Left lung (tissue), 4 donors: ENCODE measurements at regions not wholly inside any gene's neighbourhood (a gene's known extent, or its start where the extent isn't known, plus 50 kb on each side); places are given as distances from the start of the nearest gene placed in this dataset.

ENCODE experiments used
- ATAC-seq: fragments of 200-7000 bp; cut with Tn5 transposase; one replicate; pipeline ENCODE4 v1.9.1; 2020; ENCODE audit warnings: moderate library complexity
- DNase-seq, 4 donors: peaks; one replicate each; pipeline ENCODE4 v3.0.0-alpha.2; 2013 to 2020
- H3K27ac ChIP-seq, 2 donors: fragments of 200-600 bp; sonication (generic) in 1 of 2; one replicate each; pipeline versions ENCODE4 v1.5.0 to v1.8.0; 2020 to 2021
- H3K27me3 ChIP-seq, 2 donors: fragments of 200-600 bp; sonication (generic) in 1 of 2; one replicate each; pipeline versions ENCODE4 v1.5.0 to v1.8.0; 2020 to 2021
- H3K36me3 ChIP-seq, 2 donors: fragments of 200-600 bp; sonication (generic) in 1 of 2; one replicate each; pipeline versions ENCODE4 v1.5.0 to v1.8.0; 2020 to 2021
- H3K4me1 ChIP-seq, 2 donors: fragments of 200-600 bp; one replicate each; pipeline ENCODE4 v1.8.0; 2021
- H3K4me3 ChIP-seq, 2 donors: fragments of 200-600 bp; sonication (generic) in 1 of 2; one replicate each; pipeline versions ENCODE4 v1.5.0 to v1.8.0; 2020 to 2021; ENCODE audit warnings: mild to moderate bottlenecking in 1 of 2
- H3K9me3 ChIP-seq, 2 donors: fragments of 200-600 bp; sonication (generic) in 1 of 2; one replicate each; pipeline versions ENCODE4 v1.5.0 to v1.8.0; 2020 to 2021
- intact Hi-C, 2 donors: fragments of 100-400 bp; cut with DNase I; formaldehyde crosslinking; loops; one replicate each; pipeline versions ENCODE4 v1.11.2 to v1.14.2; 2022
- TF ChIP-seq, protein P1 (sequence below), 2 donors: fragments of 200-600 bp; sonication (generic) in 1 of 2; IDR thresholded peaks; one replicate each; pipeline versions ENCODE4 v1.5.0 to v1.8.0; 2021; ENCODE audit warnings: antibody characterized with exemption in 2 of 2
- donor health status: DM: no; HTN: yes; CAD: no.
- donor health status: DM: no; HTN: no; CAD: no.

DNA sequence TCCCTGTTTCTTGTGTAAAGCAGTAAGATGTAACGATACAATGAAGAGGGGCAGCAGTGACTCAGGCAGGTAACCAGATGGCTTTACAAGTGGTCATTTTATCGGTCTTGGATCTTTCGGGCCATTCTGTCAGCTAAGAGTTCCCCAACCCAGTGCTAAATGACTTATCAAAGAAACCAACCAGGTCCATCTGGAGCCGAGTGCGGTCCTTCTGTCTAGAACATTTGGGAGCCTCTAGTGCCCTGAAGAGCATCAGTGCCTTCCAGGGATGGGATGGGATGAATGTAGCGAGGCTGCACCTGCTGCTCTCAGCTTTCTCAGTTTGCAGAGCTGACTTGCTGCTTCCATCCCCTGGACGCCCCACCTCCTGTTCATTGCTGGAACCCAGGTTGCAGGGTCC is 131.7 kb upstream of the AGBL1 start:
- intact Hi-C loops, result no loop called here
- H3K4me3 ChIP-seq, result no peak overlapping the region
- no peak overlapping the region for H3K27ac ChIP-seq
- no peaks in the 10 kb centered on the region for H3K36me3 ChIP-seq
- H3K27me3 ChIP-seq, result no peaks in the 10 kb centered on the region
- no peak for DNase-seq
- no peak for ATAC-seq
- H3K9me3 ChIP-seq, result no peaks in the 10 kb centered on the region
- TF ChIP-seq, protein P1, sequence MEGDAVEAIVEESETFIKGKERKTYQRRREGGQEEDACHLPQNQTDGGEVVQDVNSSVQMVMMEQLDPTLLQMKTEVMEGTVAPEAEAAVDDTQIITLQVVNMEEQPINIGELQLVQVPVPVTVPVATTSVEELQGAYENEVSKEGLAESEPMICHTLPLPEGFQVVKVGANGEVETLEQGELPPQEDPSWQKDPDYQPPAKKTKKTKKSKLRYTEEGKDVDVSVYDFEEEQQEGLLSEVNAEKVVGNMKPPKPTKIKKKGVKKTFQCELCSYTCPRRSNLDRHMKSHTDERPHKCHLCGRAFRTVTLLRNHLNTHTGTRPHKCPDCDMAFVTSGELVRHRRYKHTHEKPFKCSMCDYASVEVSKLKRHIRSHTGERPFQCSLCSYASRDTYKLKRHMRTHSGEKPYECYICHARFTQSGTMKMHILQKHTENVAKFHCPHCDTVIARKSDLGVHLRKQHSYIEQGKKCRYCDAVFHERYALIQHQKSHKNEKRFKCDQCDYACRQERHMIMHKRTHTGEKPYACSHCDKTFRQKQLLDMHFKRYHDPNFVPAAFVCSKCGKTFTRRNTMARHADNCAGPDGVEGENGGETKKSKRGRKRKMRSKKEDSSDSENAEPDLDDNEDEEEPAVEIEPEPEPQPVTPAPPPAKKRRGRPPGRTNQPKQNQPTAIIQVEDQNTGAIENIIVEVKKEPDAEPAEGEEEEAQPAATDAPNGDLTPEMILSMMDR (IDR thresholded peaks at IDR 0.05), result no peak
- no peaks in the 10 kb centered on the region for H3K4me1 ChIP-seq

DNA sequence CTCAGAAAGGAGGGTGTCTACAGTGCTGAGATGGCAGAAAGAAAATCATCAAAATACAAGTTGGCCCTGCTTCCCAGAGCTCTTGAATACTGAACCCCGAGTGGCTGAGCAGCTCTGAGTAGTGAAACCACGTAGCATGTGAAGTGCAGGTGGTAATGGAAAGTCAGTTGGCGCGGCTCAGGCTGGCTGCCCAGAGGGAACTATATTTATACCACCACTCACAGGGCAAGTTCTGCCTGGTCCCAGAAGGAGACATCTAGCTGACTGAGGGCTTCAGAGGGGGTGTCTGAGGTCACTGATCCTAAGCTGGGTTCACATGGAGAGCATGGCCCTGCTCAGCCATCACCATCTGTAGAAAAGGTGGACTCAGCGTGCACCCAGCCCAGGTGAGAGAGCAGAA is 129.6 kb upstream of the AGBL1 start:
- intact Hi-C loops, result no loop called here
- peak in 1 of 4 donors; percentile 17 for DNase-seq
- H3K36me3 ChIP-seq, result no peaks in the 10 kb centered on the region
- H3K9me3 ChIP-seq, result no peaks in the 10 kb centered on the region
- ATAC-seq, result no peak
- H3K27ac ChIP-seq, result no peak overlapping the region
- H3K27me3 ChIP-seq, result no peaks in the 10 kb centered on the region
- H3K4me3 ChIP-seq, result no peak overlapping the region
- H3K4me1 ChIP-seq, result no peaks in the 10 kb centered on the region
- TF ChIP-seq, protein P1 (IDR thresholded peaks at IDR 0.05), result no peak

DNA sequence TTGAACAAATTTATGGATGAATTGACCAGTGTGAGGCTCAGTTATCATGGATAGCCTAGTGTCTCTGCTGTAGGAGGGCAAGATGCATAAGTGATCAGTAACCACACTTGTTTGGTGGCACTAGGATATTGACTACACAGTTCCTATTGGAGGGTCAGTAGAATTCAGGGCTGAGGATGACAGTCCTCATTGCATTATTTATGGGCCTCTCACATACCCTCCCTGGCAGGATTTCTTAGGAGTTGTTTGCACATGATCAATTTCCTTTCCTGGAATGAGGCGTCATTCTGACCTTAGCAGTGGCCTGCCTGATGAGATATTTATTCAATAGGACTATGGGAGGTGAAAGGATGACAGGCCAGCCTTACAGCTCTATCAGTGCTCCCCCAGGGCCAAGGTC is 125.1 kb upstream of the AGBL1 start:
- no peak for DNase-seq
- TF ChIP-seq, protein P1 (IDR thresholded peaks at IDR 0.05), result no peak
- ATAC-seq, result no peak
- no peaks in the 10 kb centered on the region for H3K36me3 ChIP-seq
- no peaks in the 10 kb centered on the region for H3K27me3 ChIP-seq
- H3K4me3 ChIP-seq, result no peak overlapping the region
- H3K27ac ChIP-seq, result no peak overlapping the region
- peaks cover 0 to 2% of the 10 kb centered on the region in 2 donors for H3K9me3 ChIP-seq
- intact Hi-C loops, result no loop called here
- no peaks in the 10 kb centered on the region for H3K4me1 ChIP-seq

GRCh38 chr15:85955501-85956391 is 123.9 kb upstream of the AGBL1 start:
- intact Hi-C loops, result no loop called here
- H3K27ac ChIP-seq, result no peak overlapping the region
- no peaks in the 10 kb centered on the region for H3K27me3 ChIP-seq
- peaks cover 0 to 2% of the 10 kb centered on the region in 2 donors for H3K9me3 ChIP-seq
- no peaks in the 10 kb centered on the region for H3K4me1 ChIP-seq
- H3K36me3 ChIP-seq, result no peaks in the 10 kb centered on the region
- TF ChIP-seq, protein P1 (IDR thresholded peaks at IDR 0.05), result no peak
- ATAC-seq (peak; percentile 27), DNase-seq (no peak)
- H3K4me3 ChIP-seq, result no peak overlapping the region

GRCh38 chr15:85956532-85957275 is 123.0 kb upstream of the AGBL1 start:
- H3K4me3 ChIP-seq, result no peak overlapping the region
- H3K4me1 ChIP-seq, result no peaks in the 10 kb centered on the region
- ATAC-seq (peak; percentile 38), DNase-seq (no peak)
- H3K9me3 ChIP-seq, result peaks cover 0 to 2% of the 10 kb centered on the region in 2 donors
- TF ChIP-seq, protein P1 (IDR thresholded peaks at IDR 0.05), result no peak
- no peaks in the 10 kb centered on the region for H3K27me3 ChIP-seq
- no peaks in the 10 kb centered on the region for H3K36me3 ChIP-seq
- intact Hi-C loops, result no loop called here
- H3K27ac ChIP-seq, result no peak overlapping the region
